Activated naive CD4-positive, alpha-beta T cell treated with anti-CD3 and anti-CD28 coated beads for 36 hours (primary cell): ENCODE measurements at regions not wholly inside any gene's neighbourhood (a gene's known extent, or its start where the extent isn't known, plus 50 kb on each side); places are given as distances from the start of the nearest gene placed in this dataset.

Experiments used
- CTCF ChIA-PET: fragments of 350-600 bp; sonication (Branson Sonifier 250); formaldehyde crosslinking; loops from one replicate; lab custom pipeline; 2021; ENCODE audit warnings: antibody characterized with exemption; lab: Charles Lee
- DNase-seq: peaks from one replicate; pipeline ENCODE4 v3.0.0-alpha.2; 2020
- H3K27ac Mint-ChIP-seq: one replicate; pipeline ENCODE4 v1.8.0; 2021; ENCODE audit warnings: mild to moderate bottlenecking, mixed read lengths
- H3K27me3 Mint-ChIP-seq: one replicate; pipeline ENCODE4 v1.8.0; 2021; ENCODE audit warnings: low read depth, mixed read lengths
- H3K36me3 Mint-ChIP-seq: one replicate; pipeline ENCODE4 v1.8.0; 2021; ENCODE audit warnings: low read depth, mixed read lengths
- H3K4me1 Mint-ChIP-seq: one replicate; pipeline ENCODE4 v1.8.0; 2021; ENCODE audit warnings: low read depth, mixed read lengths
- H3K4me3 Mint-ChIP-seq: one replicate; pipeline ENCODE4 v1.8.0; 2021; ENCODE audit warnings: mild to moderate bottlenecking, moderate library complexity, mixed read lengths
- H3K9me3 Mint-ChIP-seq: one replicate; pipeline ENCODE4 v1.8.0; 2021; ENCODE audit warnings: mixed read lengths
- intact Hi-C: fragments of 100-400 bp; cut with micrococcal nuclease; formaldehyde crosslinking; loops from one replicate; pipeline ENCODE4 v1.15.1; 2023

DNA sequence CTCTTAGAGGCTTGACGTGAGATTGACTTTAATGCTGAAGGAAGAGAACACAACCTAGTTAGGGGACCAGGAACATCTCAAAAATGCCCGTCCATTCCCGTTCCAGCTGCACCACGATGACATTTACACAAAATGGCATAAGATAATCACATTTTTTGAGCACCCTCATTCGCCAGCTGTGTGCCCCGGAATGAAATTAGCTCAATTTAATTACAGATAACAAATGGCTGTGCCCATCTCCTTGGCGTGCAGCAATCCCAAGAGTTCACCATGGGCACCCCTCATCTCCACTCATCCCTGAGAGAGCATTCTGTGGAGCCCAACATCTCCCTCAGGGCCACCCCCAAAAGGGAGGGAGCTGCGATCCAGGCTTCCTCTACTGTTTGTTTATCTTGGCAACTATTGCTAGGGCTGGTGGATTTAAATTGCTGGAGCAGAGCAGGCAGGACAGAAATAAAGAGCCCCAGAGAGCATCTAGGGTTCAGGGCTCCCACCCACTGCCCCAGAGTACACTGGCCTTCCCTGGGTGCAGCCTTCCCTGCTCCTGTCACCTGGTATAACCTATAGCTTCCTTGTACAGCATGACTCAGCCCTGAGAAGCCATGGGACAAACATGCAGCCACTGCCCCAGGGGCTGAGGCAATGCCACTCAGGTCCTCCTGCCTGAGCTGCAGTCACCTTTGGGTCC, 263.5 kb downstream of the ZEB1 start:
- CTCF ChIA-PET = interaction anchor here (0.5 kb wide), 1 partner anchor 205 kb away, joined by 3 read pairs; no protein-coding TSS in a partner anchor
- DNase-seq = no peak
- Mint-ChIP-seq H3K4me3 (no peak overlapping the region), H3K27ac (no peak overlapping the region), H3K27me3 (peaks cover 25% of the 10 kb centered on the region), H3K4me1 (peaks cover 13% of the 10 kb centered on the region), H3K9me3 (peaks cover 3% of the 10 kb centered on the region), H3K36me3 (no peaks in the 10 kb centered on the region)
- intact Hi-C loops = no loop called here

DNA sequence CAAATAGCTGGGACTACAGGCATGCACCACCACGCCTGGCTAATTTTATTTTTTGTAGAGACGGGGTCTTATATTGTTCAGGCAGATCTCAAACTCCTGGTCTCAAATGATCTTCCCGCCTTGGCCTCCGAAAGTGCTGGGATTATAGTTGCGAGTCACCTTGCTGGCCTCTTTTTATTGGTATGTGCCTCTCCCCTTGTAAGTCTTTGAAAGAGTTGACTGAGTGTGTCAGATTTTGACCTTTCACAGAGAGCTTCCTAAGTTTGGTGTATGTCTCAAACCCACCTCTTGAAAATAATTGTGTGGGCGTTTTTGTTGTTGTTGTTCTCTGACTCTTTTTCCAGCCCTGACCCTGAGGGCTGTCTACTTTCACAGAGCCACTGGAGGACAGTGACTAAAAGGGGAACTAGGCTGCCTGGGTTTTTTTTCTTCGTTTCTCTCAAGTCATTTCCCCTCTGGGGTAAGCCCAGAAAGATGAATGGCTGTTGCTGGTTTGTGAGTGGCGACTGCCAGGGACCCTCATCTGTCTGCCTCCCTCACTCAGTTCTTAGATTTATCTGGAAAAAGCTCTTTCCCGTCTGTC, 262.8 kb downstream of the ZEB1 start:
- peaks cover 7% of the 10 kb centered on the region for H3K9me3 Mint-ChIP-seq
- no peak overlapping the region for H3K4me3 Mint-ChIP-seq
- H3K4me1 Mint-ChIP-seq = peaks cover 10% of the 10 kb centered on the region
- CTCF ChIA-PET = no interaction called here
- H3K27ac Mint-ChIP-seq = no peak overlapping the region
- intact Hi-C loops = no loop called here
- peaks cover 19% of the 10 kb centered on the region for H3K27me3 Mint-ChIP-seq
- no peaks in the 10 kb centered on the region for H3K36me3 Mint-ChIP-seq
- no peak for DNase-seq

DNA sequence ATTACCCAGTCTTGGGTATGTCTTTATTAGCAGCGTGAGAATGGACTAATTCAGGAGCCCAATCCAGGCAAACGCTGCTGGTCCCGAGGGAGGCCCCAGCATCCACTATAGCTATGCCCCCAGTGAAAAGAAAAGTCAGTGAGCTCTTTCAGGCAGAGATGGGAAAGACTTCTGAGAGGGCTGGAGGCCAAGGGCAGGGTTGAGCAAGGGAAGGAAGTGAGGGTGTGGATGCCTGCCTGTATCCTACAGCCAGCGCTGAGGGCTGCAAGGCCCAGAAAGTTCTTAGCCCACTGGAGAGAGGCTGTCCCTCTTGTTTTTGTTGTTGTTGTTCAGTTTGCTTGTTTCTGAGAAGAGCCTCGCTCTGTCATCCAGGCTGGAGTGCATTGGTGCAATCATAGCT, 261.6 kb downstream of the ZEB1 start:
- Mint-ChIP-seq H3K4me1 (peaks cover 8% of the 10 kb centered on the region), H3K27me3 (peaks cover 11% of the 10 kb centered on the region), H3K4me3 (no peak overlapping the region), H3K9me3 (peaks cover 7% of the 10 kb centered on the region), H3K36me3 (no peaks in the 10 kb centered on the region), H3K27ac (no peak overlapping the region)
- CTCF ChIA-PET = interaction anchor here (0.6 kb wide), 1 partner anchor 547 kb away, joined by 3 read pairs; no protein-coding TSS in a partner anchor
- DNase-seq = no peak
- intact Hi-C loops = no loop called here
